ENCODE measurements at regions not wholly inside any gene's neighbourhood (a gene's known extent, or its start where the extent isn't known, plus 50 kb on each side); places are given as distances from the start of the nearest gene placed in this dataset.

DNA sequence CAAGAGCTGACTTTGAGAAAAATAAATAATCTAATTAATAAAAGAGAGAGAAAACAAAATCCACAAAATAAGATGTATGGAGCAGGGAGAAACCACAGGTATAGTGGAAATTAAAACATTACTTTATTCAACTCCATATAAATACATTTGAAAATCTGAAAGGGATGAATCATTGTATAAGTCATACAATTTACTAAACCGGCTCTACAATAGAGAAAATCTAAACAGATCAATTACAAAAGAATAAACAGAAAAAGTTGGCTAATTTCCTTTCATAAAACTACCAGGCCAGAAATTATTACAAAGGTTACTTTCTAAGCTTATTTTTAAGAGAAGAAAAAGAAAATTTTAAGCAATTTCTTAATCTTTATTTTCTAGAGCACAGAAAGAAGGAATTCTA lies 51.3 kb upstream of the DRD2 start:
- no peak for DNase-seq (ENCODE audit: low spot score)
